ENCODE measurements at regions not wholly inside any gene's neighbourhood (a gene's known extent, or its start where the extent isn't known, plus 50 kb on each side); places are given as distances from the start of the nearest gene placed in this dataset.

GRCh38 chr4:26257850-26258249, 63.0 kb upstream of the RBPJ start:
- no peak for DNase-seq

- no peak for DNase-seq
Measured at GRCh38 chr4:26260571-26260970, 60.2 kb upstream of the RBPJ start.

- DNase-seq = no peak
Measured at GRCh38 chr4:26261405-26261804, 59.4 kb upstream of the RBPJ start.

GRCh38 chr4:26263165-26263564, 57.6 kb upstream of the RBPJ start:
- DNase-seq = no peak

- DNase-seq = no peak
Measured at GRCh38 chr4:26264109-26264508, 56.7 kb upstream of the RBPJ start.

GRCh38 chr4:26267087-26267486, 53.7 kb upstream of the RBPJ start:
- DNase-seq = no peak

- DNase-seq = no peak
Measured at GRCh38 chr4:26268246-26268645, 52.6 kb upstream of the RBPJ start.

- no peak for DNase-seq
Measured at GRCh38 chr4:26269038-26269437, 51.8 kb upstream of the RBPJ start.

All from stimulated activated naive CD4-positive, alpha-beta T cell (primary cell).